Type B pancreatic cell (in vitro differentiated cells): ENCODE measurements at regions not wholly inside any gene's neighbourhood (a gene's known extent, or its start where the extent isn't known, plus 50 kb on each side); places are given as distances from the start of the nearest gene placed in this dataset.

Experiments
- DNase-seq: peaks from one replicate; pipeline ENCODE4 v3.0.0; 2021; ENCODE audit warnings: mixed read lengths; ENCODE audit not compliant: unreplicated experiment; ENCODE audit errors: extremely low spot score
- H3K27ac Mint-ChIP-seq: 2 replicates; pipeline ENCODE4 v1.8.0; 2021; ENCODE audit warnings: mild to moderate bottlenecking, mixed read lengths
- H3K27me3 Mint-ChIP-seq: 2 replicates; pipeline ENCODE4 v1.8.0; 2021; ENCODE audit warnings: mixed read lengths
- H3K36me3 Mint-ChIP-seq: 2 replicates; pipeline ENCODE4 v1.8.0; 2021; ENCODE audit warnings: mixed read lengths
- H3K4me1 Mint-ChIP-seq: one replicate; pipeline ENCODE4 v1.8.0; 2021; ENCODE audit warnings: mixed read lengths; ENCODE audit not compliant: unreplicated experiment
- H3K4me3 Mint-ChIP-seq: 2 replicates; pipeline ENCODE4 v1.8.0; 2021; ENCODE audit warnings: mild to moderate bottlenecking, mixed read lengths
- H3K9me3 Mint-ChIP-seq: 2 replicates; pipeline ENCODE4 v1.8.0; 2021; ENCODE audit warnings: mixed read lengths
- TF ChIP-seq, protein P1 (sequence below): fragments of 200-600 bp; sonication (generic); conservative IDR thresholded peaks from 2 replicates; pipeline ENCODE4 v1.5.0; 2021; ENCODE audit warnings: antibody characterized with exemption, mild to moderate bottlenecking

DNA sequence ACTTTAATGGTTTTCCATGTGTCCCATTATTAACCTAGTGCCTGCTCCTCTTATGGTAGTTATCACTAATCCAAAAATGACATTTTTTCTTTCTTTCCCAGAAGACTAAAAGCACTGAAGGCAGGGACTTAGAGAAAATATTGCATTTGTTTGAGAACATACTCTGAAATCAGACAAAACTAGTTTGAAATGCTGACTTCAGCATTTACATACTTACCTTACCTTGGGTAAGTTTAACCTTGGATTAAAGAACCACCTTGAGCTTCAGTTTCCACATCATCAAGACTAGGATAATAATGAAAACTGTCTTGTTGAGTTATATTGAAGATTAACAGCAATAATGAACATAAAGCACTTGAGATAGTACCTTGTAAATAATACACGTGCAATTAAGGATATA is 413.0 kb downstream of the SOX2 start:
- no peak for DNase-seq
- Mint-ChIP-seq H3K9me3 (no peaks in the 10 kb centered on the region), H3K27ac (no peak overlapping the region), H3K36me3 (no peaks in the 10 kb centered on the region), H3K27me3 (no peaks in the 10 kb centered on the region), H3K4me3 (no peak overlapping the region), H3K4me1 (peaks cover 8% of the 10 kb centered on the region)
- TF ChIP-seq, protein P1, sequence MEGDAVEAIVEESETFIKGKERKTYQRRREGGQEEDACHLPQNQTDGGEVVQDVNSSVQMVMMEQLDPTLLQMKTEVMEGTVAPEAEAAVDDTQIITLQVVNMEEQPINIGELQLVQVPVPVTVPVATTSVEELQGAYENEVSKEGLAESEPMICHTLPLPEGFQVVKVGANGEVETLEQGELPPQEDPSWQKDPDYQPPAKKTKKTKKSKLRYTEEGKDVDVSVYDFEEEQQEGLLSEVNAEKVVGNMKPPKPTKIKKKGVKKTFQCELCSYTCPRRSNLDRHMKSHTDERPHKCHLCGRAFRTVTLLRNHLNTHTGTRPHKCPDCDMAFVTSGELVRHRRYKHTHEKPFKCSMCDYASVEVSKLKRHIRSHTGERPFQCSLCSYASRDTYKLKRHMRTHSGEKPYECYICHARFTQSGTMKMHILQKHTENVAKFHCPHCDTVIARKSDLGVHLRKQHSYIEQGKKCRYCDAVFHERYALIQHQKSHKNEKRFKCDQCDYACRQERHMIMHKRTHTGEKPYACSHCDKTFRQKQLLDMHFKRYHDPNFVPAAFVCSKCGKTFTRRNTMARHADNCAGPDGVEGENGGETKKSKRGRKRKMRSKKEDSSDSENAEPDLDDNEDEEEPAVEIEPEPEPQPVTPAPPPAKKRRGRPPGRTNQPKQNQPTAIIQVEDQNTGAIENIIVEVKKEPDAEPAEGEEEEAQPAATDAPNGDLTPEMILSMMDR, result no peak

DNA sequence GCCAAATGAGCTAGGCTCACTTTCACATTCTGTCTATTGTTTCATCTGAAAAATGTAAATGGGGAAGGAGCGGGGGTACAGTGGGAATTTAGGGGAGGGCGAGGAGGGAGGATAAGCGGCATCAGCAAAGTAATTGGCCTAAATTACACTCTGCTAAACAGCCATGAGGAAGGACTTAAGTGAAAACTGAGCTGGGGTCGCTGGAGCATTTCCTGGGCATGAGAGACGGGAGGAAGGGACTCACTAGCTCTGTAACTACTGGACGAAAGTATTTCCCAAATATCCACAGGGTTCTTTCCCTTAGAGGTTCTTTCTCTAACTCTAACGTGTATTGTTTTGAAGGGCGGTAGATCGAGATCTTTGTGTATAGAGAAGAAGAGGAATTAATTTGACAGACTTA is 418.0 kb downstream of the SOX2 start:
- DNase-seq, result no peak
- Mint-ChIP-seq H3K9me3 (no peaks in the 10 kb centered on the region), H3K4me3 (no peak overlapping the region), H3K27me3 (no peaks in the 10 kb centered on the region), H3K27ac (no peak overlapping the region), H3K4me1 (peaks cover 7% of the 10 kb centered on the region), H3K36me3 (no peaks in the 10 kb centered on the region)
- TF ChIP-seq, protein P1, result no peak

DNA sequence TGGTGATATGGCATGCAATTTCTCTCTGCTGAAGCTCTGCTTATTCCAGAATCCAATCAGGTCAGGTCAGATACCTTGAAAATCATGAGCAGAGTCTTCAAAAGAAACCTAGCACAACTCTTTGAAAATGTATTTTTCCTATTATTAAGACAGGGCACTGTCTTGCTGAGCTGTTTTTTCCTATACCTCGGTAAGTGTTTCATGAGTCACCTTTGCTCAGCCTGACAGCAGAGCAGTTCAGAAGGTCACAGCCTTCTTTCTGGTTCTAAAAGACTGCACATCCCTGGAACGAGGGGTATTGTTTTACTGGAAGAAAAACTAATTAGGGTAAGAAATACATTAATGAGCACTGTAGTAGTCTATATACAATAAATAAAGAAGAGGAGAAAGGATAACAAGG is 422.0 kb downstream of the SOX2 start:
- TF ChIP-seq, protein P1, result no peak
- Mint-ChIP-seq H3K27ac (no peak overlapping the region), H3K36me3 (no peaks in the 10 kb centered on the region), H3K27me3 (no peaks in the 10 kb centered on the region), H3K4me3 (no peak overlapping the region), H3K9me3 (no peaks in the 10 kb centered on the region), H3K4me1 (peaks cover 10% of the 10 kb centered on the region)
- DNase-seq, result no peak

DNA sequence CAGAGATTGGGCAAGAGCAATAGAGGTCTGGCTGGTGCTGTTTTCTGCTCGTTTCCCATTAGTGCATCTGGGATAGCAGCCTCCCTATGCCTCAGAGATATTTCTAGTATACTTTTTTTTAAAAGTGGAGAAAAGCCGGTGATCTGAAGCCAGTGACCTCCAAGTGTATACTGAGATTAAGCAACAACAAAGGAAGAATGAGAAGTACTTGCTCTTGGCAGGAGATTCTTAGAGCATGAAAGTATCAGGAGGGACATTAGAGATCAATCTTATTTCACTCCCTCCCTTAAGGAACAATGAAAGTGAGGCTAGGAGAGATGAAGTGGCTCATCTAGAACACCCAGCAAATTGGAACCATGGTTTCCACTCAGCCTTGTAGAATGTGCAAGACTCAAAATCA is 423.3 kb downstream of the SOX2 start:
- TF ChIP-seq, protein P1, result no peak
- Mint-ChIP-seq H3K4me3 (no peak overlapping the region), H3K36me3 (no peaks in the 10 kb centered on the region), H3K4me1 (peaks cover 4% of the 10 kb centered on the region), H3K27ac (no peak overlapping the region), H3K27me3 (no peaks in the 10 kb centered on the region), H3K9me3 (no peaks in the 10 kb centered on the region)
- no peak for DNase-seq

DNA sequence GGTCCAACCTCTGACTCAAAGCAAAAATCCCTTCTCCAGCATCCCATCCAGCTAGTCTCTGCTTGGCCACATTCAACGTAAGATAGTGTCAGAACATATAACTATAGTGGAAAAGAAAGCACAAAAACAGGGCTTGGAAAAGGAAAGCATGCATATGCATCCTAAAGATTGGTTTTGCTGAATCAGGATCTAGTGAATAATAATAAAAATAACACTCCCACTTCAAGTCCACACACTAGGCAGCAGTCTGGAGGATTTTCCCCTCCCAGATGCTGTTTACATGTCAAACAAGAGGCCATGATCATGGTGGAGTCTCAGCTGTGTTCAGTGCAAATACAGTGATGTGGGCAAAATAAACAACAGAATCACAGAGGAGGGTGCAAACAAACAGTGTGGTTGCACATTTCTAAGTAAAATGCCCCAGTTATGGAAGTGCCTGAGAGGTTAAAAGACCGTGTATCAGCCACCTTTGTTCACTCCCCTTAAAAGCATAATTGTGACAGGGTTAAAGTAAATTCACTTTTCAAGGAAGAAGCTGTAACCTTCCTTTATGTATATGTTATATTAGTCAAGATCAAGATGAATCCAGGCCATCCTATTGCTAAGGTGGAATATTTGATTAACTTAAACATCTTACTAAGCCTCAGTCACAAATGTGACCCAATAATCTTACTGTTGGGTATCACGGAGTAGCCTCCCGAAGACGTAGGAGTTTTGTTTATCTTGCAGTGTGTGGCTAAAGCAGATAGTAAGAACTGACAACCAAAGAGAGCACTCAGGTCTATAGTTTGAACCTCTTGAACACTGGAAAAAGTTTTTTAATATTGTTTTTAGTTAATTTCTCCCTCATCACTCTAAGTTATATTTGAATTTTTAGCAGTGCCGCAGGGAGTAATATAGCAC is 424.5 kb downstream of the SOX2 start:
- H3K36me3 Mint-ChIP-seq, result no peaks in the 10 kb centered on the region
- DNase-seq, result no peak
- no peak overlapping the region for H3K27ac Mint-ChIP-seq

More for the DNA sequence above, 424.5 kb downstream of the SOX2 start:
- Mint-ChIP-seq H3K9me3 (no peaks in the 10 kb centered on the region), H3K27me3 (peaks cover 2% of the 10 kb centered on the region), H3K4me3 (no peak overlapping the region), H3K4me1 (peaks cover 4% of the 10 kb centered on the region)
- TF ChIP-seq, protein P1, result no peak
